ENCODE measurements at regions not wholly inside any gene's neighbourhood (a gene's known extent, or its start where the extent isn't known, plus 50 kb on each side); places are given as distances from the start of the nearest gene placed in this dataset.

- TF ChIP-seq REST (IDR thresholded peaks at IDR 0.05; ENCODE audit: low read depth, low read length) (no peak), ELF1 (IDR thresholded peaks at IDR 0.05) (no peak), RXRA (IDR thresholded peaks at IDR 0.05; ENCODE audit: borderline replicate concordance, low read depth) (no peak)
Observed at GRCh38 chr3:9302425-9303181, 53.2 kb upstream of the SRGAP3 start (continued).

- H3K27ac ChIP-seq (ENCODE audit: low read depth in 2 of 2, low read length in 1 of 2) = no peak overlapping the region
- no peak for TF ChIP-seq TCF12 (IDR thresholded peaks at IDR 0.05)
- H3K27me3 ChIP-seq (ENCODE audit: insufficient read depth) = no peaks in the 10 kb centered on the region
- WGBS (ENCODE audit: low lambda C conversion rate) = 71% methylated on average over 3 of the region's 3 CpGs
- no peaks in the 10 kb centered on the region for H3K9me2 ChIP-seq
- no peaks in the 10 kb centered on the region for H3K79me2 ChIP-seq (ENCODE audit: insufficient read depth)
- H3F3A ChIP-seq (replicated peaks; ENCODE audit: insufficient read depth) = no peaks in the 10 kb centered on the region
- H4K20me1 ChIP-seq (ENCODE audit: insufficient read depth) = no peaks in the 10 kb centered on the region
- H3K9ac ChIP-seq = no peak overlapping the region
- H2AFZ ChIP-seq (ENCODE audit: low read depth) = no peak overlapping the region
- ChIA-PET CTCF (interaction anchor here (1.2 to 3.4 kb wide), 4 partner anchors 320 to 337 kb away, joined by 3 to 13 read pairs (median 8); no protein-coding TSS in a partner anchor), POLR2A (no interaction called here)
- no peaks in the 10 kb centered on the region for H3K4me1 ChIP-seq (ENCODE audit: control insufficient read depth in 1 of 2, insufficient read depth in 2 of 2, low read depth in 1 of 2, low read length in 1 of 2)
- no peak overlapping the region for H3K4me2 ChIP-seq
- no peaks in the 10 kb centered on the region for H3K9me3 ChIP-seq
- no peaks in the 10 kb centered on the region for H3K36me3 ChIP-seq (replicated peaks in 1 of 2; ENCODE audit: control insufficient read depth in 1 of 2, insufficient read depth in 2 of 2, low read length in 1 of 2)
- H3K4me3 ChIP-seq (ENCODE audit: low read depth in 2 of 2, low read length in 1 of 2) = no peak overlapping the region
- DNase-seq = no peak
Observed at GRCh38 chr3:9308298-9308990, 54.4 kb upstream of the THUMPD3 start.

GRCh38 chr3:9310043-9310442 lies 52.8 kb upstream of the THUMPD3 start:
- Histone ChIP-seq H3F3A (replicated peaks; ENCODE audit: insufficient read depth) (no peaks in the 10 kb centered on the region), H3K9ac (no peak overlapping the region), H3K36me3 (replicated peaks in 1 of 2; ENCODE audit: control insufficient read depth in 1 of 2, insufficient read depth in 2 of 2, low read length in 1 of 2) (no peaks in the 10 kb centered on the region), H2AFZ (ENCODE audit: low read depth) (no peak overlapping the region), H3K27ac (ENCODE audit: low read depth in 2 of 2, low read length in 1 of 2) (no peak overlapping the region), H3K79me2 (ENCODE audit: insufficient read depth) (no peaks in the 10 kb centered on the region), H3K4me3 (ENCODE audit: low read depth in 2 of 2, low read length in 1 of 2) (no peak overlapping the region), H3K4me2 (no peak overlapping the region), H3K4me1 (ENCODE audit: control insufficient read depth in 1 of 2, insufficient read depth in 2 of 2, low read depth in 1 of 2, low read length in 1 of 2) (peaks cover 0 to 7% of the 10 kb centered on the region in 2 experiments; a peak in 1 of 4 replicates), H3K9me3 (no peaks in the 10 kb centered on the region), H4K20me1 (ENCODE audit: insufficient read depth) (no peaks in the 10 kb centered on the region), H3K27me3 (ENCODE audit: insufficient read depth) (no peaks in the 10 kb centered on the region), H3K9me2 (no peaks in the 10 kb centered on the region)
- ChIA-PET CTCF (interaction anchor here (1.4 to 3.4 kb wide), 2 partner anchors 322 to 338 kb away, joined by 4 to 13 read pairs; no protein-coding TSS in a partner anchor), POLR2A (no interaction called here)
- no peak for DNase-seq
- TF ChIP-seq TAF1 (IDR thresholded peaks at IDR 0.05; ENCODE audit: borderline replicate concordance, low read depth, low read length) = no peak
- no peak for TF ChIP-seq RCOR1 (IDR thresholded peaks at IDR 0.05; ENCODE audit: low read length)
- WGBS (ENCODE audit: low lambda C conversion rate) = 84% methylated on average over 3 of the region's 3 CpGs

Measured in SK-N-SH (cell line).